RWPE1 (cell line): ENCODE measurements at regions not wholly inside any gene's neighbourhood (a gene's known extent, or its start where the extent isn't known, plus 50 kb on each side); places are given as distances from the start of the nearest gene placed in this dataset.

ENCODE experiments used
- CTCF ChIA-PET: fragments of 350-600 bp; sonication (Branson Sonifier 250); formaldehyde crosslinking; extraction: SDS; loops from one replicate; lab custom pipeline; 2021; lab: Yijun Ruan, JAX
- POLR2A ChIA-PET: fragments of 400-600 bp; formaldehyde crosslinking; extraction: SDS; loops from one replicate; lab custom pipeline; 2020; ENCODE audit warnings: antibody characterized with exemption; ENCODE audit not compliant: low non-redundant PET; lab: Yijun Ruan, JAX
- DNase-seq: peaks from one replicate; pipeline ENCODE4 v3.0.0; 2012; ENCODE audit warnings: low spot score
- H3K27ac ChIP-seq: fragments of 450-650 bp; 2 replicates; pipeline ENCODE4 v1.5.1; 2017
- CTCF ChIP-seq: fragments of 450-650 bp; conservative IDR thresholded peaks from 2 replicates; pipeline ENCODE4 v1.5.1; 2017; ENCODE audit warnings: low read depth, mild to moderate bottlenecking

GRCh38 chr15:61777689-61778088 lies 282.6 kb downstream of the VPS13C start:
- no peak for DNase-seq
- ChIA-PET POLR2A (interaction anchor here (0.6 kb wide), 1 partner anchor 672 kb away, joined by 4 read pairs; no protein-coding TSS in a partner anchor), CTCF (no interaction called here)
- H3K27ac ChIP-seq, result no peak overlapping the region
- TF ChIP-seq CTCF, result no peak

GRCh38 chr15:61769557-61769956 lies 290.7 kb downstream of the VPS13C start:
- POLR2A ChIA-PET, result no interaction called here
- TF ChIP-seq CTCF, result no peak
- no peak overlapping the region for H3K27ac ChIP-seq
- no peak for DNase-seq
- CTCF ChIA-PET, result no interaction called here

- TF ChIP-seq CTCF, result no peak
- H3K27ac ChIP-seq, result no peak overlapping the region
- peak; percentile 10 for DNase-seq
- POLR2A ChIA-PET, result no interaction called here
- CTCF ChIA-PET, result no interaction called here
Observed at GRCh38 chr15:61768131-61768530, 292.1 kb downstream of the VPS13C start.

- no peak for TF ChIP-seq CTCF
- ChIA-PET POLR2A (no interaction called here), CTCF (no interaction called here)
- no peak overlapping the region for H3K27ac ChIP-seq
- DNase-seq, result no peak
Observed at GRCh38 chr15:61764981-61765380, 295.3 kb downstream of the VPS13C start.

- POLR2A ChIA-PET, result no interaction called here
- no peak overlapping the region for H3K27ac ChIP-seq
- TF ChIP-seq CTCF, result no peak
- no peak for DNase-seq
- CTCF ChIA-PET, result no interaction called here
Observed at GRCh38 chr15:61764141-61764540, 296.1 kb downstream of the VPS13C start.

- CTCF ChIA-PET, result no interaction called here
- TF ChIP-seq CTCF, result no peak
- no peak overlapping the region for H3K27ac ChIP-seq
- POLR2A ChIA-PET, result no interaction called here
- no peak for DNase-seq
Observed at GRCh38 chr15:61762676-61763075, 297.6 kb downstream of the VPS13C start.

- TF ChIP-seq CTCF, result no peak
- no peak overlapping the region for H3K27ac ChIP-seq
- no peak for DNase-seq
- ChIA-PET POLR2A (no interaction called here), CTCF (no interaction called here)
Observed at GRCh38 chr15:61759639-61760038, 300.6 kb downstream of the VPS13C start.
